ENCODE measurements at regions not wholly inside any gene's neighbourhood (a gene's known extent, or its start where the extent isn't known, plus 50 kb on each side); places are given as distances from the start of the nearest gene placed in this dataset.

DNA sequence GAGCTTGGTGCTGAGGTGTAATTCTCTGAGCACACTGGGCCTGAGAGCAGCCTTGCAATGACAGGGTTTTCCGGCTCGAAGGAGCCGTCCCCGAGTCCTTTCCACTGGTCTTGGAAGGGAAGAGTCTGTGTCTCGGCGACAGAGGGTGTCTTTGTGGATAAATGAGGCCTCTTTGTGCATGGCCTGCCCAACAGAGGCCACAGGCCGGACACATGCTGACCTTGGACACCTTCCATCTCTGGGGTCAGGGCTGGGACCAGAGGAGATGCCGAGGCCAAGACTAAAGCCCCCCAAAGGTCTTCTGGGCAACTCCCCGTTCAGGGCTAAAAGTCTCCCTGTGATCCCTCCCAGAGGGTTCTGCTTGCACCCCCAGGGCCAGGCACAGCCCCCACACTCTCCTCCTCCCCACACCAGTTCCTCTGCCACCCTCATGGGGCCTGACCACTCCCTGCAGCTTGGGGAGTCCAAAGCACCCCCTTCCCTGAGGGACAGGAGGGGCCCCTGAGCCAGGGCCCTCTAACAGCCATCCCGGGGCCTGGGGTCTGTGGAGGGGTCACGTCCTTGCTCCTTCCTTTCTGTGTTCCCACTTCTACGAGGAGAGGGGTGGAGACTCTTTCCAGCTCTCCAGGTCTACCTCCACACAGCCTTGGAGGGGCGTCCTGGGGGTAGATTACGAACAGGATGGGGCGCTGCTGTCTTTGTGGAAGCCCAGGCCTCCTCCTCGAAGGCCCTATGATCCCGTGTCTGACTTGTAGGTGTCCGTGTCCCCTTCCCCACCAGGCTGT, 130.6 kb upstream of the FAM20C start:
- H3K4me3 ChIP-seq (ENCODE audit: insufficient read length, low read depth), result no peak overlapping the region
- no peak overlapping the region for H3K9ac ChIP-seq (ENCODE audit: insufficient read length, low read depth)
- no peaks in the 10 kb centered on the region for H3K9me3 ChIP-seq (ENCODE audit: insufficient read depth, low read length)
- H3K4me1 ChIP-seq (ENCODE audit: insufficient read depth, insufficient read length), result peaks cover 29% of the 10 kb centered on the region
- DNase-seq (ENCODE audit: low read depth, low spot score), result no peak
- TF ChIP-seq ZNF274 (IDR thresholded peaks at IDR 0.05; ENCODE audit: low read depth, low read length) (no peak), SUZ12 (IDR thresholded peaks at IDR 0.05; ENCODE audit: extremely low read depth, insufficient read depth, insufficient read length) (no peak), YY1 (IDR thresholded peaks at IDR 0.05; ENCODE audit: insufficient read depth, insufficient read length) (no peak)
- H3K36me3 ChIP-seq (ENCODE audit: insufficient read depth, insufficient read length, low read length), result no peaks in the 10 kb centered on the region
- no peaks in the 10 kb centered on the region for H3K27me3 ChIP-seq (ENCODE audit: insufficient read depth, insufficient read length)

- H3K9ac ChIP-seq (ENCODE audit: insufficient read length, low read depth), result no peak overlapping the region
- DNase-seq (ENCODE audit: low read depth, low spot score), result no peak
- no peak overlapping the region for H3K4me3 ChIP-seq (ENCODE audit: insufficient read length, low read depth)
- H3K27me3 ChIP-seq (ENCODE audit: insufficient read depth, insufficient read length), result no peaks in the 10 kb centered on the region
- TF ChIP-seq SUZ12 (IDR thresholded peaks at IDR 0.05; ENCODE audit: extremely low read depth, insufficient read depth, insufficient read length) (no peak), ZNF274 (IDR thresholded peaks at IDR 0.05; ENCODE audit: low read depth, low read length) (no peak), YY1 (IDR thresholded peaks at IDR 0.05; ENCODE audit: insufficient read depth, insufficient read length) (no peak)
- H3K4me1 ChIP-seq (ENCODE audit: insufficient read depth, insufficient read length), result peaks cover 29% of the 10 kb centered on the region
- H3K9me3 ChIP-seq (ENCODE audit: insufficient read depth, low read length), result no peaks in the 10 kb centered on the region
- H3K36me3 ChIP-seq (ENCODE audit: insufficient read depth, insufficient read length, low read length), result no peaks in the 10 kb centered on the region
Observed at GRCh38 chr7:62361-63116, 129.8 kb upstream of the FAM20C start.

DNA sequence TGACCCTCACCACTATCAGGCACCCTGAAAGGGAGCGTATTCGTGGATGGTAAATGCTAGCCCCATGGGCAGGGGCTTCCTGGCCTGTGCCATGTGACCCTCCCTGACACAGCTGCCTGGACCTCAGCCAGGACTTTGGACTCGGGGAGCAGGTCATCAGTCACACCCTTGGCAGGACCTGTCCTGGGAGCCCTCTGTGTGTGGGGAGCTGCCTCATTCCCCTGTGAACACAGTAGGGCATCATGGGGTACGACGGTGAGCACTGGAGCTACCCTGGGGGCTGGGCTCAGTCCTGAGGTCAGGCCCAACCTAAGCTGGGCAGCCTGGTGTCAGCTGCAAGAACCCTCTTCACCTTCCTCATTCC, 129.3 kb upstream of the FAM20C start:
- H3K9me3 ChIP-seq (ENCODE audit: insufficient read depth, low read length), result no peaks in the 10 kb centered on the region
- H3K36me3 ChIP-seq (ENCODE audit: insufficient read depth, insufficient read length, low read length), result no peaks in the 10 kb centered on the region
- no peak for TF ChIP-seq ZNF274 (IDR thresholded peaks at IDR 0.05; ENCODE audit: low read depth, low read length)
- no peak for TF ChIP-seq SUZ12 (IDR thresholded peaks at IDR 0.05; ENCODE audit: extremely low read depth, insufficient read depth, insufficient read length)
- peaks cover 25% of the 10 kb centered on the region for H3K4me1 ChIP-seq (ENCODE audit: insufficient read depth, insufficient read length)
- no peak overlapping the region for H3K9ac ChIP-seq (ENCODE audit: insufficient read length, low read depth)
- no peak overlapping the region for H3K4me3 ChIP-seq (ENCODE audit: insufficient read length, low read depth)
- H3K27me3 ChIP-seq (ENCODE audit: insufficient read depth, insufficient read length), result no peaks in the 10 kb centered on the region
- no peak for DNase-seq (ENCODE audit: low read depth, low spot score)

- peaks cover 23% of the 10 kb centered on the region for H3K4me1 ChIP-seq (ENCODE audit: insufficient read depth, insufficient read length)
- no peaks in the 10 kb centered on the region for H3K36me3 ChIP-seq (ENCODE audit: insufficient read depth, insufficient read length, low read length)
- no peak overlapping the region for H3K4me3 ChIP-seq (ENCODE audit: insufficient read length, low read depth)
- no peak for DNase-seq (ENCODE audit: low read depth, low spot score)
- TF ChIP-seq YY1 (IDR thresholded peaks at IDR 0.05; ENCODE audit: insufficient read depth, insufficient read length), result no peak
- no peaks in the 10 kb centered on the region for H3K27me3 ChIP-seq (ENCODE audit: insufficient read depth, insufficient read length)
- no peaks in the 10 kb centered on the region; the same call in 1 of the 2 replicates for H3K9me3 ChIP-seq (ENCODE audit: insufficient read depth, low read length)
- H3K9ac ChIP-seq (ENCODE audit: insufficient read length, low read depth), result no peak overlapping the region
Observed at GRCh38 chr7:63521-64021, 128.8 kb upstream of the FAM20C start.

DNA sequence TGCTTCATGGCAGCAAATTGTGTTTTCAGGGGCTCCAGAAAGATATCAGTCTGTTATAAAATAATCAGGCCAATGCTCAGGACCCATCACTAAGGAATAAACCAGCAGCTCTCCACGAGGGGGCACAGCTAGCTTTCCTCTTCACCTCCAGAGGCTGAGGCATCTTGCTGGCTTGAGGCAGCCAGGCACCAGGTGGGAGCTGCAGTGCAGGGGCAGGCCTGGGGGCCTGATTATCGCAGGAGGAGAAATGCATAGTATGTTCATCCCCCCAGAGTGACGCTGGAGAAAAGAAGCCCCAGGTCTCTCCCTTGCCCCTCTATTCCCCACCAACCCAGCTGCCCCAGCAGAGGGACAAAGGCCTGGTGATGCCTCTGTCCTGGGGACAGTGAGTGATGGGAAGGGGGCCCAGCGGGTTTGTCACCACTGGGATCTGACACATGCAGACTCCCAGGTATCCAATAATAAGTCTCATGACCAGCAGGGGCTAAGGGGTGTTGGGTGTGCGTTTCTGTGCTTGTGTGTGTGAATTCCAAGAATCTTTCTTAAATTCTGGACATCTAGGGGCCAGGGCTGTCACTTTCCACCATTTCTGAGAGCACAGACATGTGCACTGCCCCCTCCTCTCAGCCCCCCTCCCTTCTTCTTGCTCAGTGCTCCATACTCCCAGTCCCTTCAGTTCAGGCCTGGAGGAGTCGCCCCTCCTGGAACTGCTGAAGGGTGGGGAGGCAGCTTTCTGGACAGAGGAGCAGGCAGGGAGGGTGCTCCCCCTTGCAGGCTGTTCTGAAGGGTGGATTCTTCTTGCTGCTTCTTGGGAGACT, 128.1 kb upstream of the FAM20C start:
- Histone ChIP-seq H3K4me3 (ENCODE audit: insufficient read length, low read depth) (no peak overlapping the region), H3K4me1 (ENCODE audit: insufficient read depth, insufficient read length) (peaks cover 24% of the 10 kb centered on the region), H3K9ac (ENCODE audit: insufficient read length, low read depth) (peak overlapping the region; percentile 37), H3K27me3 (ENCODE audit: insufficient read depth, insufficient read length) (no peaks in the 10 kb centered on the region), H3K9me3 (ENCODE audit: insufficient read depth, low read length) (no peaks in the 10 kb centered on the region; the same call in 1 of the 2 replicates), H3K36me3 (ENCODE audit: insufficient read depth, insufficient read length, low read length) (no peaks in the 10 kb centered on the region)
- no peak for TF ChIP-seq ZNF274 (IDR thresholded peaks at IDR 0.05; ENCODE audit: low read depth, low read length)
- DNase-seq (ENCODE audit: low read depth, low spot score), result peak; percentile 54

DNA sequence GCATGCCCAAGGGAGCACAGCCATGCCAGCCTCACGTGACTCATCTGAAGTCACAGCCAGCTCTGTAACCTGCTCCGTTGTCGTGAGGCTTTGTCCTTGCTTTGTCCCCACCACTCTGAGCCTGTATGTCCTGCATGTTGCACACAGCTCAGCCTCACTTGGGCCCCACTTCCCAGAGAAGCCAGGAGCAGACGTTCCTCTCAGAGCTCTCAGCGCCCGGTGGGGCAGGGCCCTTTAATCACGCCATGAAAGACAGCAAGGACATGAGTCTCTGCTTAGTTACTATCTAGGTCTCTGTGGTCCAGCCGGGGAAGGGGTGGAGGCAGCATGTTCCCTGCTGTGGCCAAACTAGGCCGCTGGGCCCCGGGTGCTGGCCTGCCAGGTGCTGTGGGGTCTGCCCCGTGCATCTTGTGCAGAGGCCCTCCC, 127.4 kb upstream of the FAM20C start:
- Histone ChIP-seq H3K4me3 (ENCODE audit: insufficient read length, low read depth) (no peak overlapping the region), H3K36me3 (ENCODE audit: insufficient read depth, insufficient read length, low read length) (no peaks in the 10 kb centered on the region), H3K27me3 (ENCODE audit: insufficient read depth, insufficient read length) (no peaks in the 10 kb centered on the region), H3K9ac (ENCODE audit: insufficient read length, low read depth) (peak overlapping the region; percentile 37), H3K4me1 (ENCODE audit: insufficient read depth, insufficient read length) (peaks cover 18% of the 10 kb centered on the region), H3K9me3 (ENCODE audit: insufficient read depth, low read length) (no peaks in the 10 kb centered on the region; the same call in 1 of the 2 replicates)
- TF ChIP-seq SUZ12 (IDR thresholded peaks at IDR 0.05; ENCODE audit: extremely low read depth, insufficient read depth, insufficient read length) (no peak), ZNF274 (IDR thresholded peaks at IDR 0.05; ENCODE audit: low read depth, low read length) (no peak)
- DNase-seq (ENCODE audit: low read depth, low spot score), result no peak

- H3K27me3 ChIP-seq (ENCODE audit: insufficient read depth, insufficient read length), result no peaks in the 10 kb centered on the region
- peaks cover 13% of the 10 kb centered on the region for H3K4me1 ChIP-seq (ENCODE audit: insufficient read depth, insufficient read length)
- no peak overlapping the region for H3K9ac ChIP-seq (ENCODE audit: insufficient read length, low read depth)
- no peak for DNase-seq (ENCODE audit: low read depth, low spot score)
- TF ChIP-seq SUZ12 (IDR thresholded peaks at IDR 0.05; ENCODE audit: extremely low read depth, insufficient read depth, insufficient read length) (no peak), YY1 (IDR thresholded peaks at IDR 0.05; ENCODE audit: insufficient read depth, insufficient read length) (no peak), ZNF274 (IDR thresholded peaks at IDR 0.05; ENCODE audit: low read depth, low read length) (no peak)
- no peaks in the 10 kb centered on the region; the same call in 1 of the 2 replicates for H3K9me3 ChIP-seq (ENCODE audit: insufficient read depth, low read length)
- no peaks in the 10 kb centered on the region for H3K36me3 ChIP-seq (ENCODE audit: insufficient read depth, insufficient read length, low read length)
- H3K4me3 ChIP-seq (ENCODE audit: insufficient read length, low read depth), result no peak overlapping the region
Observed at GRCh38 chr7:65554-65953, 126.8 kb upstream of the FAM20C start.
